K562 (cell line): ENCODE measurements at regions not wholly inside any gene's neighbourhood (a gene's known extent, or its start where the extent isn't known, plus 50 kb on each side); places are given as distances from the start of the nearest gene placed in this dataset.

Source experiments
- ARHGAP35 ChIP-seq: fragments of 450-650 bp; IDR thresholded peaks from 2 replicates; pipeline ENCODE4 v1.6.1; 2018; ENCODE audit not compliant: partially characterized antibody
- BRCA1 ChIP-seq, 2 experiments: fragments of 450-650 bp in 1 of 2; sonication (generic) in 1 of 2; formaldehyde crosslinking in 1 of 2; IDR thresholded peaks; 2 replicates each; pipeline versions ENCODE4 v1.5.0 to v1.6.1; 2017 to 2020; ENCODE audit warnings: mild to moderate bottlenecking in 1 of 2, missing genetic modification reagents in 1 of 2
- CTCF ChIP-seq, 3 experiments: IDR thresholded peaks in 2 of 3; conservative IDR thresholded peaks in 1 of 3; 2 replicates each; pipeline ENCODE4 v1.5.1; 2011 to 2012; ENCODE audit warnings: low read length in 3 of 3, mild to moderate bottlenecking in 3 of 3, control low read depth in 2 of 3, improper control_type of control experiment in 1 of 3, inconsistent platforms in 1 of 3, low read depth in 1 of 3, mixed read lengths in 1 of 3, moderate library complexity in 1 of 3; ENCODE audit not compliant: insufficient read depth in 2 of 3
- E2F4 ChIP-seq: sonication (generic); formaldehyde crosslinking; IDR thresholded peaks from 2 replicates; pipeline ENCODE4 v1.8.0; 2022; ENCODE audit warnings: mild to moderate bottlenecking, low read depth, missing genetic modification reagents
- GABPB2 ChIP-seq: fragments of 250-450 bp; sonication (Bioruptor Pico); conservative IDR thresholded peaks from 2 replicates; pipeline ENCODE4 v1.5.1; 2021; ENCODE audit warnings: mild to moderate bottlenecking
- GTF2F1 ChIP-seq: IDR thresholded peaks from 2 replicates; pipeline ENCODE4 v1.6.1; 2011; ENCODE audit warnings: low read depth, low read length, improper control_type of control experiment
- HNRNPL ChIP-seq: fragments of 200-400 bp; formaldehyde crosslinking; IDR thresholded peaks from 2 replicates; pipeline ENCODE4 v1.6.1; 2017; ENCODE audit warnings: low read depth, mild to moderate bottlenecking, low read length
- HSF4 ChIP-seq: fragments of 250-450 bp; sonication (Bioruptor Pico); IDR thresholded peaks from 2 replicates; pipeline ENCODE4 v2.1.2; 2022; ENCODE audit warnings: mild to moderate bottlenecking, moderate library complexity, borderline replicate concordance
- NCOA6 ChIP-seq: fragments of 450-650 bp; IDR thresholded peaks from 2 replicates; pipeline ENCODE4 v1.6.1; 2017; ENCODE audit warnings: mild to moderate bottlenecking
- PHF20 ChIP-seq: fragments of 450-650 bp; IDR thresholded peaks from 2 replicates; pipeline ENCODE4 v1.6.1; 2018; ENCODE audit not compliant: partially characterized antibody
- SETDB1 ChIP-seq: IDR thresholded peaks from one replicate; pipeline ENCODE4 v1.6.1; 2012; ENCODE audit warnings: low read length, control low read depth, inconsistent platforms
- USF2 ChIP-seq: sonication (generic); formaldehyde crosslinking; IDR thresholded peaks from 2 replicates; pipeline ENCODE4 v1.5.0; 2020; ENCODE audit warnings: missing genetic modification reagents
- ZC3H4 ChIP-seq: sonication (generic); formaldehyde crosslinking; IDR thresholded peaks from 2 replicates; pipeline ENCODE4 v1.9.0; 2021; ENCODE audit warnings: missing genetic modification reagents, borderline replicate concordance
- ZNF398 ChIP-seq: fragments of 250-450 bp; sonication (Bioruptor Pico); IDR thresholded peaks from 2 replicates; pipeline ENCODE4 v1.8.0; 2021; ENCODE audit warnings: moderate library complexity, mild to moderate bottlenecking, inconsistent platforms

- no peak for TF ChIP-seq GABPB2
- TF ChIP-seq USF2 (CRISPR knock-in tag) = no peak
- no peak for TF ChIP-seq HSF4 (CRISPR knock-in tag)
- TF ChIP-seq PHF20 = no peak
- TF ChIP-seq E2F4 = no peak
- TF ChIP-seq BRCA1 (IDR thresholded peaks at IDR 0.05) = no peak
- TF ChIP-seq BRCA1 (CRISPR knock-in tag; IDR thresholded peaks at IDR 0.05) = no peak
- TF ChIP-seq NCOA6 = no peak
- TF ChIP-seq ZNF398 = no peak
- no peak for TF ChIP-seq GTF2F1
- TF ChIP-seq CTCF (IDR thresholded peaks at IDR 0.05 in 2 of 3, conservative IDR thresholded peaks at IDR 0.05 in 1 of 3; ENCODE audit: insufficient read depth in 2 of 3, low read depth in 1 of 3, low read length in 3 of 3) = no peak
- no peak for TF ChIP-seq SETDB1
- TF ChIP-seq ARHGAP35 = no peak
- no peak for TF ChIP-seq ZC3H4 (CRISPR knock-in tag)
- TF ChIP-seq HNRNPL = no peak
Measured at GRCh38 chr2:191526091-191526490, 151.8 kb upstream of the NABP1 start.
